ENCODE measurements at regions not wholly inside any gene's neighbourhood (a gene's known extent, or its start where the extent isn't known, plus 50 kb on each side); places are given as distances from the start of the nearest gene placed in this dataset.

DNA sequence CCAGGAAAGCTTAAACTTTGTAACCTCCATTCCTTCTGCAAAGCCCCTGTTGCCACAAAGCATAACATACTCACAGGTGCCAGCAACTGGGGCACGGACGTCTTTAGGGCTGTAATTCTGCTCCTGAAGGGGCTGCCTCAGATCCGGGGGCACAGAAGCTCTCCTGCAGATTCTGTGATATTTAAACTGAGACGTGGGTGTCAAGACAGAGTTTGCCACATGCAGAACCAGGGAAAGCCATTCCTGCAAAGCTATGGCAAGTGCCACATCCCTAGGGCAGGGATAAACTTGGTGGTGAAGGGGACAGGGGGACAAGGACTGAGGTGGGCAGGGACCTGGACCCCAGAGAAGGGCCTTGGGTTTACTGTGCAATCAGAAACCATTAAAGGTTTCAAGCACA, 247.2 kb downstream of the EIPR1 start:
- no peak for TF ChIP-seq EP300 (IDR thresholded peaks at IDR 0.05)
- no peak for TF ChIP-seq CTCF (IDR thresholded peaks at IDR 0.05)
- no peak for TF ChIP-seq POLR2A (IDR thresholded peaks at IDR 0.05; ENCODE audit: low read depth)
